ACC112 (cell line): ENCODE measurements at regions not wholly inside any gene's neighbourhood (a gene's known extent, or its start where the extent isn't known, plus 50 kb on each side); places are given as distances from the start of the nearest gene placed in this dataset.

Source experiments
- H2AFZ ChIP-seq: fragments of 200-600 bp; sonication (generic); one replicate; pipeline ENCODE4 v1.6.0; 2017; ENCODE audit warnings: antibody characterized with exemption, low read length; ENCODE audit not compliant: unreplicated experiment
- H3K27ac ChIP-seq: fragments of 200-600 bp; sonication (generic); 2 replicates; pipeline ENCODE4 v1.5.1; 2014; ENCODE audit warnings: low read depth, mild to moderate bottlenecking, antibody characterized with exemption, low read length, moderate library complexity
- H3K27me3 ChIP-seq: fragments of 200-600 bp; sonication (generic); 2 replicates; pipeline ENCODE4 v1.6.1; 2014; ENCODE audit warnings: mild to moderate bottlenecking, antibody characterized with exemption, low read length, moderate library complexity, mixed read lengths; ENCODE audit not compliant: insufficient read depth
- H3K36me3 ChIP-seq: fragments of 200-600 bp; sonication (generic); 2 replicates; pipeline ENCODE4 v1.6.1; 2016; ENCODE audit warnings: mild to moderate bottlenecking, antibody characterized with exemption, low read length, moderate library complexity, mixed read lengths; ENCODE audit not compliant: insufficient read depth
- H3K4me1 ChIP-seq: fragments of 200-600 bp; sonication (generic); one replicate; pipeline ENCODE4 v1.6.1; 2016; ENCODE audit warnings: low read length, mixed read lengths; ENCODE audit not compliant: insufficient read depth, unreplicated experiment, control insufficient read depth
- H3K4me3 ChIP-seq: fragments of 200-600 bp; sonication (generic); 2 replicates; pipeline ENCODE4 v1.5.1; 2014; ENCODE audit warnings: mild to moderate bottlenecking, low read depth, low read length
- H3K79me2 ChIP-seq: fragments of 200-600 bp; sonication (generic); one replicate; pipeline ENCODE4 v1.6.0; 2016; ENCODE audit warnings: low read length; ENCODE audit not compliant: control insufficient read depth, unreplicated experiment, insufficient read depth

GRCh38 chrX:109858602-109859341 is 125.7 kb upstream of the ACSL4 start:
- H3K27me3 ChIP-seq, result no peaks in the 10 kb centered on the region
- peaks cover 14% of the 10 kb centered on the region for H3K4me1 ChIP-seq
- H3K79me2 ChIP-seq, result no peaks in the 10 kb centered on the region
- H2AFZ ChIP-seq, result no peak overlapping the region
- no peak overlapping the region for H3K27ac ChIP-seq
- no peak overlapping the region for H3K4me3 ChIP-seq
- no peaks in the 10 kb centered on the region for H3K36me3 ChIP-seq

GRCh38 chrX:109859651-109860050 is 126.6 kb upstream of the ACSL4 start:
- H3K4me1 ChIP-seq, result peaks cover 14% of the 10 kb centered on the region
- no peaks in the 10 kb centered on the region for H3K36me3 ChIP-seq
- H3K27ac ChIP-seq, result no peak overlapping the region
- H3K4me3 ChIP-seq, result no peak overlapping the region
- no peaks in the 10 kb centered on the region for H3K79me2 ChIP-seq
- no peaks in the 10 kb centered on the region for H3K27me3 ChIP-seq
- H2AFZ ChIP-seq, result no peak overlapping the region

- no peaks in the 10 kb centered on the region for H3K79me2 ChIP-seq
- no peak overlapping the region for H3K27ac ChIP-seq
- no peaks in the 10 kb centered on the region for H3K36me3 ChIP-seq
- no peak overlapping the region for H2AFZ ChIP-seq
- peaks cover 7% of the 10 kb centered on the region for H3K4me1 ChIP-seq
- H3K27me3 ChIP-seq, result no peaks in the 10 kb centered on the region
- H3K4me3 ChIP-seq, result no peak overlapping the region
Measured at GRCh38 chrX:109862433-109862832, 129.4 kb upstream of the ACSL4 start.

GRCh38 chrX:109863811-109864210 is 130.8 kb upstream of the ACSL4 start:
- no peak overlapping the region for H3K27ac ChIP-seq
- H3K27me3 ChIP-seq, result no peaks in the 10 kb centered on the region
- H3K4me1 ChIP-seq, result no peaks in the 10 kb centered on the region
- H2AFZ ChIP-seq, result no peak overlapping the region
- no peak overlapping the region for H3K4me3 ChIP-seq
- H3K36me3 ChIP-seq, result no peaks in the 10 kb centered on the region
- H3K79me2 ChIP-seq, result no peaks in the 10 kb centered on the region

GRCh38 chrX:109871121-109871888 is 131.6 kb upstream of the TMEM164 start:
- Histone ChIP-seq H3K27ac (no peak overlapping the region), H3K4me1 (peaks cover 4% of the 10 kb centered on the region), H2AFZ (no peak overlapping the region)

GRCh38 chrX:109872021-109872732 is 130.7 kb upstream of the TMEM164 start:
- Histone ChIP-seq H3K27me3 (no peaks in the 10 kb centered on the region), H3K27ac (no peak overlapping the region), H3K4me3 (no peak overlapping the region), H3K36me3 (no peaks in the 10 kb centered on the region), H3K4me1 (peaks cover 4% of the 10 kb centered on the region), H3K79me2 (no peaks in the 10 kb centered on the region), H2AFZ (no peak overlapping the region)

More at GRCh38 chrX:109871121-109871888, 131.6 kb upstream of the TMEM164 start:
- no peaks in the 10 kb centered on the region for H3K79me2 ChIP-seq
- H3K36me3 ChIP-seq, result no peaks in the 10 kb centered on the region
- H3K27me3 ChIP-seq, result no peaks in the 10 kb centered on the region
- no peak overlapping the region for H3K4me3 ChIP-seq

- Histone ChIP-seq H3K36me3 (no peaks in the 10 kb centered on the region), H2AFZ (no peak overlapping the region), H3K79me2 (no peaks in the 10 kb centered on the region), H3K27me3 (no peaks in the 10 kb centered on the region), H3K4me3 (no peak overlapping the region), H3K27ac (no peak overlapping the region), H3K4me1 (peaks cover 4% of the 10 kb centered on the region)
Measured at GRCh38 chrX:109873574-109873973, 129.3 kb upstream of the TMEM164 start.

- Histone ChIP-seq H2AFZ (no peak overlapping the region), H3K27ac (no peak overlapping the region), H3K36me3 (no peaks in the 10 kb centered on the region), H3K79me2 (no peaks in the 10 kb centered on the region), H3K4me1 (peaks cover 5% of the 10 kb centered on the region), H3K27me3 (no peaks in the 10 kb centered on the region), H3K4me3 (no peak overlapping the region)
Measured at GRCh38 chrX:109873983-109874382, 128.9 kb upstream of the TMEM164 start.

- Histone ChIP-seq H3K36me3 (no peaks in the 10 kb centered on the region), H2AFZ (no peak overlapping the region), H3K27me3 (no peaks in the 10 kb centered on the region), H3K4me1 (peaks cover 8% of the 10 kb centered on the region), H3K79me2 (no peaks in the 10 kb centered on the region), H3K27ac (no peak overlapping the region), H3K4me3 (no peak overlapping the region)
Measured at GRCh38 chrX:109874548-109874947, 128.4 kb upstream of the TMEM164 start.

GRCh38 chrX:109875831-109876230 is 127.1 kb upstream of the TMEM164 start:
- Histone ChIP-seq H3K4me1 (peaks cover 17% of the 10 kb centered on the region), H3K27me3 (no peaks in the 10 kb centered on the region), H3K79me2 (no peaks in the 10 kb centered on the region), H2AFZ (no peak overlapping the region), H3K36me3 (no peaks in the 10 kb centered on the region), H3K4me3 (no peak overlapping the region), H3K27ac (no peak overlapping the region)
